GM12874 (cell line): ENCODE measurements at regions not wholly inside any gene's neighbourhood (a gene's known extent, or its start where the extent isn't known, plus 50 kb on each side); places are given as distances from the start of the nearest gene placed in this dataset.

Experiments
- TF ChIP-seq, protein P1 (sequence below): IDR thresholded peaks from 2 replicates; pipeline ENCODE4 v1.5.1; 2011; ENCODE audit warnings: low read depth, mild to moderate bottlenecking, control low read depth, low read length, moderate library complexity; ENCODE audit not compliant: insufficient read depth

DNA sequence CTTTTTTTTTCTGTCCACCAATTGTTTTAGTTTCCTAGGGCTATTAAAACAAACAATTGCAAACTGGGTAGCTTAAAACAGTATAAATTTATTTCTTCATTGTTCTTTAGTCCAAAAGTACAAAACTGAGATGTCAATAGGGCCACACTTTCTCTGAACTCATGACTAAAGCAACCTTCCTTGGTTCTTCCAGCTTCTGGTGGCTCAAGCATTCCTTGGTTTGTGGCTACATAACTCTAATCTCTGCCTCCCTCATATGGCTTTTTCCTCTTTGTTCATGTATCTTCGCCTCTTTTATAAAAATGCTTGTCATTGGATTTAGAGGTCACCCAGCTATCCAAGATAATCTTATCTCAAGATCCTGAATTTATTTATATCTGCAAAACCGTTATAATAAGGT lies 914.5 kb upstream of the EPHA6 start:
- TF ChIP-seq, protein P1, sequence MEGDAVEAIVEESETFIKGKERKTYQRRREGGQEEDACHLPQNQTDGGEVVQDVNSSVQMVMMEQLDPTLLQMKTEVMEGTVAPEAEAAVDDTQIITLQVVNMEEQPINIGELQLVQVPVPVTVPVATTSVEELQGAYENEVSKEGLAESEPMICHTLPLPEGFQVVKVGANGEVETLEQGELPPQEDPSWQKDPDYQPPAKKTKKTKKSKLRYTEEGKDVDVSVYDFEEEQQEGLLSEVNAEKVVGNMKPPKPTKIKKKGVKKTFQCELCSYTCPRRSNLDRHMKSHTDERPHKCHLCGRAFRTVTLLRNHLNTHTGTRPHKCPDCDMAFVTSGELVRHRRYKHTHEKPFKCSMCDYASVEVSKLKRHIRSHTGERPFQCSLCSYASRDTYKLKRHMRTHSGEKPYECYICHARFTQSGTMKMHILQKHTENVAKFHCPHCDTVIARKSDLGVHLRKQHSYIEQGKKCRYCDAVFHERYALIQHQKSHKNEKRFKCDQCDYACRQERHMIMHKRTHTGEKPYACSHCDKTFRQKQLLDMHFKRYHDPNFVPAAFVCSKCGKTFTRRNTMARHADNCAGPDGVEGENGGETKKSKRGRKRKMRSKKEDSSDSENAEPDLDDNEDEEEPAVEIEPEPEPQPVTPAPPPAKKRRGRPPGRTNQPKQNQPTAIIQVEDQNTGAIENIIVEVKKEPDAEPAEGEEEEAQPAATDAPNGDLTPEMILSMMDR: no peak

DNA sequence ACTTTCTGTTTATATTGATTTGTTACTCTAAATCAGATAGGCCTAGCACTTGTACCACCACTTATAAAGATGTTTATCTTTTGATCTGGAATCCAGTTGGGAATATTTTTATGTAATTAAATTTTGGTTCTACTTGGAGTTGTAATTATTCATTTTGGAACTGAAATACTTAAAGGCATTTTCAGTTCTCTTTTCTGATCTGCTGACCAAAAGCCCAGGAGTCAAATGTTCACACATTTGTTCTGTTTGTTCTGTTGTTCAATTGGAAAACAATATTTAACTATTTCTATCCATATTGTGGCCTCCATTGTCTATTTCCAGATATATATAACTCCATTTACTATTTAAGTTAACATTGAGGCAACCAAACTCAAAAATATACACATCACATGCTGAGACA lies 912.4 kb upstream of the EPHA6 start:
- TF ChIP-seq, protein P1: no peak

DNA sequence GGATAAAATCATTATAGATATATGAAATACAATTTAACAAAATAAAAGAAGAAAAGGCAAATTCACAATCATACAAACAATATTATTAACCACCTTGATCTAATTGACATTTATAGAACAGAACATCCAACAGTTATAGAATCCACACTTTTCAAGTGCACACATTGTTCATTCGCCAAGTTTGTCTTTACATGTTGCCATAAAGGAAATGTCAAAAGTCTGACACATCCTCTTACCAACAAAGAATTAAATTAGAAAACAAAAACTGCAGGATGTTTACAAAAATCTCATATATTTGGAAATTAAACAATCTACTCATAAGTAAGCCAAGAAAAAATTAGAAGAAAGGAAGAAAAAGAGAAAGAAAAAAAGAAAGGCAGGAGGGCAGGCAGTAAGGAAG lies 909.2 kb upstream of the EPHA6 start:
- TF ChIP-seq, protein P1: no peak

DNA sequence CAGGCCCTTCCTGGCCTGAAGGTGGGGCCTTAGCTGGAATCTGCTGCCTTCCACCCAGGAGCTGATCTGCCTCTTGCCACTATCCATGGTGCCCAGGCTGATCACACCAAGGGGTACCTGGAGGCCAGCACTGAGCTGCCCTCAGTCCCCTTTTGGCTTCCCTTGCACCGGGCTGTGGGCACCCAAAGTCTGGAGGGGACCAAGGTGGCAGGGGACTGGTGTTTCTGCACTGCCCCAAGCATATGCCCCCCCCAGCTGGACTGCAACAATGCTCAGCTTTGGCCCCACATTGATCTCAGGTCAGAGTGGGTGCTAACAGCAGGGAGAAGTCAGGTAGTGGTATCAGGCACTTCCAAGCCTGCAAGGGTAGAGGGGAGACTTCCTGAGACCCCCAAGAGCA lies 902.6 kb upstream of the EPHA6 start:
- TF ChIP-seq, protein P1: no peak

DNA sequence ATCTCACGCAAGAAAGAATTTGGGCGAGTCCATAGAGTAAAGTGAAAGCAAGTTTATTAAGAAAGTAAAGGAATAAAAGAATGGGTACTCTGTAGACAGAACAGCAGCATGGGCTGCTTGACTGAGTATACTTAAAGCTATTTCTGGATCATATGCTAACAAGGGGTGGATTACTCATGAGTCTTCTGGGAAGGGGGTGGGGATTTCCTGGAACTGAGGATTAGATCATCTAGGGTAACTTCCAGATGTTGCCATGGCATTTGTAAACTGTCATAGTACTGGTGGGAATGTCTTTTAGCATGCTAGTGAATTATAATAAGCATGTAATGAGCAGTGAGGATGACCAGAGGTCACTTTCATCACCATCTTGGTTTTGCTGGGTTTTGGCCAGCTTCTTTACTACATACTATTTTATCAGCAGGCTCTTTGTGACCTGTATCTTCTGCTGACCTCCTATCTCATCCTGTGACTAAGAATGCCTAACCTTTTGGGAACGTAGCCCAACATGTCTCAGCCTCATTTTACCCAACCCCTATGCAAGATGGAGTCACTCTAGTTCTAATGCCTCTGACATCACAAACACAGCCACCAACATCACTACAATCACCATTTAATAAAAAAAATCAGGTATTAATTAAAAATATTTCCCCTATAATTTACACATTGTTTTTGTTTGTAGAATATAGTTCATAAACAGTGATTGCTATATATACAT lies 890.7 kb upstream of the EPHA6 start:
- TF ChIP-seq, protein P1: no peak

DNA sequence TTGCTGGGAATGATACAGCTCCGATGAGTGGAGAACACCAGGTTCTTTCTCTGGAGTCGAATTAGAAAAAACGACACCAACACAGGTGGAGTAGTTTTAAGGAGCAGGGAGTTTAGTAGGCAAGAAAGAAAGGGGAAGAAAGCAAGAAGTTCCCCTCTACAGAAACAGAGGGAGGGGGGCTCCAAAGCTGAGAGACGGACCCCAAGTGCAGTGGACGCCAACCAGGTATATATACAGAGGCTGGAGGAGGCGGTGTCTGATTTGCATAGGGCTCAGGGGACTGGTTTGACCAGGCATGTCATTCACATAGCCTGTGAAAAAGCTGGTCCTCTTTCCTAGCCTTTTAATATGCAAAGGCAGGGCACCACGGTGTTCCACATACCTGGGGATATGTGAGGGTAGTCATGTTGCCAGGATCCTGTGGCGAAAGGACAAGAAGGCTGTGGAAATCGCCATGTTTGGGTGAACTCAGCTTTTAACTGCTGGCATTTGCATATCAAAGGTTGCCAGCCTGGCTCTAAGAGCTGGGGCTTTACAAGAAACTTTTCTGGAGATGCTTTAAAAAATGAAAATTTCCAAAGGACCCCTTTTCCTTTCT lies 887.4 kb upstream of the EPHA6 start:
- TF ChIP-seq, protein P1: no peak

DNA sequence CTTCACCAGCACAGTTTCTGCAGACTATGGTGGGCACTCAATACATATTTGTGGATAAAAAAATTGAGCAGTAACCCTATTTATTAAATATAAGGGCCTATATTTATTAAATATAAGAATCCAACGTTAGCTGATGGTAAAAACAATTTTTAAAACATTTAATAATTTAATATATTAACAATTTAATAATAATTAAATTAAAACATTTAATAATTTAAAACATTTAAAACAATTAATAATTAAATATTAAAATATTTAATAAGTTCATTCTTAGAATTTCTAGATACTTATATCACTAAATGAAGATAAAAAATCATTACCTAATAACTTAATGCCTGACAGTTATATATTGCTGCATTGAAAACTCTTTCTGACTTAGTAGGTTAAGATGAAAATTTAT lies 880.2 kb upstream of the EPHA6 start:
- TF ChIP-seq, protein P1: no peak
